CMK (cell line): ENCODE measurements at regions not wholly inside any gene's neighbourhood (a gene's known extent, or its start where the extent isn't known, plus 50 kb on each side); places are given as distances from the start of the nearest gene placed in this dataset.

ENCODE experiments used
- DNase-seq: peaks from one replicate; pipeline ENCODE4 v3.0.0-alpha.2; 2010; ENCODE audit warnings: low read depth

- DNase-seq, result no peak
Measured at GRCh38 chr13:26941345-26942174, 181.0 kb upstream of the GPR12 start.

- DNase-seq, result no peak
Measured at GRCh38 chr13:26934096-26934495, 173.5 kb upstream of the GPR12 start.

GRCh38 chr13:26932465-26932864 is 171.9 kb upstream of the GPR12 start:
- no peak for DNase-seq

GRCh38 chr13:26929971-26930730 is 169.6 kb upstream of the GPR12 start:
- DNase-seq, result no peak

GRCh38 chr13:26927511-26927910 is 166.9 kb upstream of the GPR12 start:
- DNase-seq, result no peak

GRCh38 chr13:26926371-26926770 is 165.8 kb upstream of the GPR12 start:
- no peak for DNase-seq

GRCh38 chr13:26923824-26924605 is 163.4 kb upstream of the GPR12 start:
- no peak for DNase-seq

- DNase-seq, result no peak
Measured at GRCh38 chr13:26921918-26922317, 161.3 kb upstream of the GPR12 start.

- DNase-seq, result no peak
Measured at GRCh38 chr13:26920614-26921355, 160.2 kb upstream of the GPR12 start.

- no peak for DNase-seq
Measured at GRCh38 chr13:26919732-26920131, 159.1 kb upstream of the GPR12 start.

GRCh38 chr13:26919311-26919710 is 158.7 kb upstream of the GPR12 start:
- no peak for DNase-seq

- no peak for DNase-seq
Measured at GRCh38 chr13:26914624-26915023, 154.0 kb upstream of the GPR12 start.

GRCh38 chr13:26914148-26914547 is 153.6 kb upstream of the GPR12 start:
- no peak for DNase-seq

- DNase-seq, result no peak
Measured at GRCh38 chr13:26910754-26911465, 150.3 kb upstream of the GPR12 start.

- no peak for DNase-seq
Measured at GRCh38 chr13:26909477-26909876, 148.9 kb upstream of the GPR12 start.

- no peak for DNase-seq
Measured at GRCh38 chr13:26908126-26908525, 147.5 kb upstream of the GPR12 start.

GRCh38 chr13:26899202-26899601 is 138.6 kb upstream of the GPR12 start:
- no peak for DNase-seq

GRCh38 chr13:26897706-26898550 is 137.3 kb upstream of the GPR12 start:
- no peak for DNase-seq

GRCh38 chr13:26896986-26897668 is 136.5 kb upstream of the GPR12 start:
- no peak for DNase-seq
